HCT116 (cell line): ENCODE measurements at regions not wholly inside any gene's neighbourhood (a gene's known extent, or its start where the extent isn't known, plus 50 kb on each side); places are given as distances from the start of the nearest gene placed in this dataset.

Experiments used
- ATAC-seq: fragments of 200-7000 bp; cut with Tn5 transposase; 2 replicates; pipeline ENCODE4 v1.9.1; 2020; ENCODE audit warnings: mild to moderate bottlenecking, moderate library complexity
- BruUV-seq: library from RNA; stranded (reverse); fragments of 400-500 nt; replicated peaks from 2 replicates; lab custom pipeline; 2021; lab: Mats Ljungman, UMichigan
- CTCF ChIA-PET: fragments of 300-600 bp; sonication (Branson Sonifier 250); formaldehyde crosslinking; loops from one replicate; lab custom pipeline; 2021; ENCODE audit warnings: antibody characterized with exemption; lab: Charles Lee
- POLR2A ChIA-PET: fragments of 300-600, 350-600 bp; sonication (Branson Sonifier 250); formaldehyde crosslinking; loops from one replicate; lab custom pipeline; 2021; ENCODE audit warnings: antibody characterized with exemption; lab: Charles Lee
- RAD21 ChIA-PET, 2 experiments: fragments of 300-600 bp; sonication (Branson Sonifier 250); formaldehyde crosslinking; loops; one replicate each; lab custom pipeline; 2023; ENCODE audit warnings: low total read pairs in 2 of 2; ENCODE audit not compliant: uncharacterized antibody in 2 of 2, unreplicated experiment in 2 of 2, low non-redundant PET in 1 of 2; lab: Charles Lee
- DNase-seq: peaks from one replicate; pipeline ENCODE4 v3.0.0-alpha.2; 2010; ENCODE audit warnings: low read depth, low spot score
- H2AFZ ChIP-seq: fragments of 200-600 bp; shearing (Covaris generic), sonication (generic); 2 replicates; pipeline ENCODE4 v1.6.1; 2017; ENCODE audit warnings: low read depth, mixed run types, mixed read lengths, antibody characterized with exemption, low read length; ENCODE audit not compliant: poor library complexity, severe bottlenecking
- H3K27ac ChIP-seq: 2 replicates; pipeline ENCODE4 v1.5.1; 2012; ENCODE audit warnings: low read depth, low read length
- H3K27me3 ChIP-seq: fragments of 200-600 bp; sonication (generic); 2 replicates; pipeline ENCODE4 v1.6.1; 2016; ENCODE audit warnings: mixed run types, low read length, mixed read lengths; ENCODE audit not compliant: insufficient read depth
- H3K36me3 ChIP-seq, 2 experiments: fragments of 200-500 bp in 1 of 2; fragments of 200-600 bp in 1 of 2; sonication (Bioruptor generic) in 1 of 2; sonication (generic) in 1 of 2; 2 replicates each; pipeline versions ENCODE4 v1.5.1 to v1.6.1; 2014 to 2016; ENCODE audit warnings: low read length in 2 of 2, inconsistent platforms in 1 of 2, mixed read lengths in 1 of 2, mixed run types in 1 of 2; ENCODE audit not compliant: insufficient read depth in 2 of 2, control insufficient read depth in 1 of 2
- H3K4me1 ChIP-seq, 2 experiments: fragments of 200-600 bp in 1 of 2; sonication (generic) in 1 of 2; 2 replicates each; pipeline versions ENCODE4 v1.5.1 to v1.6.1; 2012 to 2017; ENCODE audit warnings: low read length in 2 of 2, inconsistent platforms in 1 of 2, mild to moderate bottlenecking in 1 of 2, mixed read lengths in 1 of 2, mixed run types in 1 of 2, moderate library complexity in 1 of 2; ENCODE audit not compliant: insufficient read depth in 2 of 2, control insufficient read depth in 1 of 2
- H3K4me2 ChIP-seq: fragments of 200-600 bp; sonication (generic); 2 replicates; pipeline ENCODE4 v1.6.1; 2017; ENCODE audit warnings: mixed run types, low read length, mixed read lengths
- H3K4me3 ChIP-seq, 2 experiments: fragments of 200-600 bp in 1 of 2; sonication (generic) in 1 of 2; replicated peaks in 1 of 2; 2 replicates each; pipeline ENCODE4 v1.5.1; 2011 to 2016; ENCODE audit warnings: low read length in 2 of 2, control low read depth in 1 of 2, low read depth in 1 of 2, mild to moderate bottlenecking in 1 of 2, mixed read lengths in 1 of 2, mixed run types in 1 of 2
- H3K79me2 ChIP-seq: fragments of 200-600 bp; sonication (generic); 2 replicates; pipeline ENCODE4 v1.6.1; 2017; ENCODE audit warnings: mild to moderate bottlenecking, mixed run types, low read length, moderate library complexity, mixed read lengths; ENCODE audit not compliant: insufficient read depth
- H3K9ac ChIP-seq: fragments of 200-600 bp; sonication (generic); 2 replicates; pipeline ENCODE4 v1.6.1; 2016; ENCODE audit warnings: low read length, mixed read lengths
- H3K9me2 ChIP-seq: fragments of 200-600 bp; sonication (generic), shearing (Covaris generic); 2 replicates; pipeline ENCODE4 v1.6.1; 2017; ENCODE audit warnings: mixed run types, mild to moderate bottlenecking, moderate library complexity; ENCODE audit not compliant: insufficient read depth
- H3K9me3 ChIP-seq, 2 experiments: fragments of 200-500 bp in 1 of 2; fragments of 200-600 bp in 1 of 2; sonication (Bioruptor generic) in 1 of 2; sonication (generic) in 1 of 2; 2 replicates each; pipeline ENCODE4 v1.6.1; 2014 to 2017; ENCODE audit warnings: low read length in 2 of 2, mixed read lengths in 2 of 2, inconsistent platforms in 1 of 2, low read depth in 1 of 2, mild to moderate bottlenecking in 1 of 2, mixed run types in 1 of 2, moderate library complexity in 1 of 2; ENCODE audit not compliant: control insufficient read depth in 1 of 2, insufficient read depth in 1 of 2
- H4K20me1 ChIP-seq: fragments of 200-600 bp; sonication (generic), shearing (Covaris generic); 2 replicates; pipeline ENCODE4 v1.6.1; 2017; ENCODE audit warnings: mixed run types, mild to moderate bottlenecking, moderate library complexity; ENCODE audit not compliant: insufficient read depth
- ATF3 ChIP-seq: IDR thresholded peaks from 2 replicates; pipeline ENCODE4 v1.6.1; 2012
- CBX3 ChIP-seq: IDR thresholded peaks from 2 replicates; pipeline ENCODE4 v1.6.1; 2012; ENCODE audit warnings: low read depth
- CTCF ChIP-seq, 3 experiments: fragments of 200-600 bp in 1 of 3; sonication (generic) in 1 of 3; IDR thresholded peaks in 2 of 3; conservative IDR thresholded peaks in 1 of 3; 2 replicates each; pipeline ENCODE4 v1.5.1; 2012 to 2017; ENCODE audit warnings: low read depth in 2 of 3, low read length in 2 of 3, antibody characterized with exemption in 1 of 3, borderline replicate concordance in 1 of 3, control low read depth in 1 of 3, mild to moderate bottlenecking in 1 of 3, mixed read lengths in 1 of 3, mixed run types in 1 of 3, moderate library complexity in 1 of 3; ENCODE audit not compliant: insufficient read depth in 1 of 3
- EGR1 ChIP-seq: IDR thresholded peaks from 2 replicates; pipeline ENCODE4 v1.6.1; 2012; ENCODE audit warnings: low read depth
- ELF1 ChIP-seq: IDR thresholded peaks from 2 replicates; pipeline ENCODE4 v1.6.1; 2012; ENCODE audit warnings: low read depth, borderline replicate concordance
- EZH2 ChIP-seq: fragments of 200-600 bp; sonication (generic); IDR thresholded peaks from 2 replicates; pipeline ENCODE4 v1.6.1; 2017; ENCODE audit warnings: antibody characterized with exemption, mixed run types
- EZH2phosphoT487 ChIP-seq: fragments of 200-600 bp; IDR thresholded peaks from 2 replicates; pipeline ENCODE4 v1.6.1; 2018; ENCODE audit warnings: antibody characterized with exemption, borderline replicate concordance
- FOSL1 ChIP-seq: IDR thresholded peaks from 2 replicates; pipeline ENCODE4 v1.6.1; 2012; ENCODE audit warnings: low read depth
- JUND ChIP-seq: IDR thresholded peaks from 2 replicates; pipeline ENCODE4 v1.6.1; 2012
- POLR2A ChIP-seq: IDR thresholded peaks from 2 replicates; pipeline ENCODE4 v1.7.0; 2011; ENCODE audit warnings: borderline replicate concordance; ENCODE audit not compliant: insufficient read depth, insufficient read length; ENCODE audit errors: extremely low read depth
- POLR2AphosphoS5 ChIP-seq: IDR thresholded peaks from 2 replicates; pipeline ENCODE4 v1.6.1; 2011; ENCODE audit warnings: mild to moderate bottlenecking, low read depth, low read length, moderate library complexity
- TCF7L2 ChIP-seq: IDR thresholded peaks from 2 replicates; pipeline ENCODE4 v1.7.0; 2011; ENCODE audit warnings: borderline replicate concordance, inconsistent platforms; ENCODE audit not compliant: insufficient read depth, insufficient read length; ENCODE audit errors: extremely low read depth
- ZFX ChIP-seq: fragments of 450-650 bp; IDR thresholded peaks from 2 replicates; pipeline ENCODE4 v1.6.1; 2017
- ZNF274 ChIP-seq: fragments of 200-500 bp; sonication (Bioruptor generic); IDR thresholded peaks from 2 replicates; pipeline ENCODE4 v1.6.1; 2014; ENCODE audit warnings: mild to moderate bottlenecking, low read depth, low read length, inconsistent platforms
- intact Hi-C: fragments of 100-400 bp; cut with micrococcal nuclease; formaldehyde crosslinking; loops from 2 replicates; pipeline ENCODE4 v1.10.0; 2022
- TF ChIP-seq, protein P1 (sequence below): IDR thresholded peaks from 2 replicates; pipeline ENCODE4 v1.6.1; 2012; ENCODE audit warnings: low read depth
- TF ChIP-seq, protein P2 (sequence below): IDR thresholded peaks from 2 replicates; pipeline ENCODE4 v1.6.1; 2011; ENCODE audit warnings: mild to moderate bottlenecking, low read length, moderate library complexity; ENCODE audit not compliant: insufficient replicate concordance; ENCODE audit errors: extremely low read depth

- TF ChIP-seq POLR2AphosphoS5 = no peak
Measured at GRCh38 chr1:168907053-168907452, 178.0 kb upstream of the DPT start (continued).

GRCh38 chr1:168907786-168908348 lies 178.9 kb upstream of the DPT start:
- ChIA-PET POLR2A (no interaction called here), CTCF (no interaction called here), RAD21 (no interaction called here)
- DNase-seq (no peak), ATAC-seq (no peak)
- BruUV-seq = no TSS peak
- H3K9me2 ChIP-seq = no peaks in the 10 kb centered on the region
- no peak overlapping the region for H3K4me2 ChIP-seq
- no peaks in the 10 kb centered on the region for H4K20me1 ChIP-seq
- no peak overlapping the region for H3K4me3 ChIP-seq
- peaks cover 0 to 10% of the 10 kb centered on the region in 2 experiments; a peak in 2 of 4 replicates for H3K4me1 ChIP-seq
- TF ChIP-seq FOSL1 (no peak), CTCF (IDR thresholded peaks at IDR 0.05 in 2 of 3, conservative IDR thresholded peaks at IDR 0.05 in 1 of 3; ENCODE audit: borderline replicate concordance in 1 of 3, insufficient read depth in 1 of 3, low read depth in 2 of 3, low read length in 2 of 3) (no peak), EZH2 (no peak), EGR1 (no peak), ELF1 (no peak), JUND (no peak), ATF3 (no peak), ZNF274 (no peak), POLR2AphosphoS5 (no peak), TCF7L2 (no peak), POLR2A (no peak), ZFX (no peak), EZH2phosphoT487 (no peak), CBX3 (no peak)
- TF ChIP-seq, protein P1, sequence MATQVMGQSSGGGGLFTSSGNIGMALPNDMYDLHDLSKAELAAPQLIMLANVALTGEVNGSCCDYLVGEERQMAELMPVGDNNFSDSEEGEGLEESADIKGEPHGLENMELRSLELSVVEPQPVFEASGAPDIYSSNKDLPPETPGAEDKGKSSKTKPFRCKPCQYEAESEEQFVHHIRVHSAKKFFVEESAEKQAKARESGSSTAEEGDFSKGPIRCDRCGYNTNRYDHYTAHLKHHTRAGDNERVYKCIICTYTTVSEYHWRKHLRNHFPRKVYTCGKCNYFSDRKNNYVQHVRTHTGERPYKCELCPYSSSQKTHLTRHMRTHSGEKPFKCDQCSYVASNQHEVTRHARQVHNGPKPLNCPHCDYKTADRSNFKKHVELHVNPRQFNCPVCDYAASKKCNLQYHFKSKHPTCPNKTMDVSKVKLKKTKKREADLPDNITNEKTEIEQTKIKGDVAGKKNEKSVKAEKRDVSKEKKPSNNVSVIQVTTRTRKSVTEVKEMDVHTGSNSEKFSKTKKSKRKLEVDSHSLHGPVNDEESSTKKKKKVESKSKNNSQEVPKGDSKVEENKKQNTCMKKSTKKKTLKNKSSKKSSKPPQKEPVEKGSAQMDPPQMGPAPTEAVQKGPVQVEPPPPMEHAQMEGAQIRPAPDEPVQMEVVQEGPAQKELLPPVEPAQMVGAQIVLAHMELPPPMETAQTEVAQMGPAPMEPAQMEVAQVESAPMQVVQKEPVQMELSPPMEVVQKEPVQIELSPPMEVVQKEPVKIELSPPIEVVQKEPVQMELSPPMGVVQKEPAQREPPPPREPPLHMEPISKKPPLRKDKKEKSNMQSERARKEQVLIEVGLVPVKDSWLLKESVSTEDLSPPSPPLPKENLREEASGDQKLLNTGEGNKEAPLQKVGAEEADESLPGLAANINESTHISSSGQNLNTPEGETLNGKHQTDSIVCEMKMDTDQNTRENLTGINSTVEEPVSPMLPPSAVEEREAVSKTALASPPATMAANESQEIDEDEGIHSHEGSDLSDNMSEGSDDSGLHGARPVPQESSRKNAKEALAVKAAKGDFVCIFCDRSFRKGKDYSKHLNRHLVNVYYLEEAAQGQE = no peak
- TF ChIP-seq, protein P2, sequence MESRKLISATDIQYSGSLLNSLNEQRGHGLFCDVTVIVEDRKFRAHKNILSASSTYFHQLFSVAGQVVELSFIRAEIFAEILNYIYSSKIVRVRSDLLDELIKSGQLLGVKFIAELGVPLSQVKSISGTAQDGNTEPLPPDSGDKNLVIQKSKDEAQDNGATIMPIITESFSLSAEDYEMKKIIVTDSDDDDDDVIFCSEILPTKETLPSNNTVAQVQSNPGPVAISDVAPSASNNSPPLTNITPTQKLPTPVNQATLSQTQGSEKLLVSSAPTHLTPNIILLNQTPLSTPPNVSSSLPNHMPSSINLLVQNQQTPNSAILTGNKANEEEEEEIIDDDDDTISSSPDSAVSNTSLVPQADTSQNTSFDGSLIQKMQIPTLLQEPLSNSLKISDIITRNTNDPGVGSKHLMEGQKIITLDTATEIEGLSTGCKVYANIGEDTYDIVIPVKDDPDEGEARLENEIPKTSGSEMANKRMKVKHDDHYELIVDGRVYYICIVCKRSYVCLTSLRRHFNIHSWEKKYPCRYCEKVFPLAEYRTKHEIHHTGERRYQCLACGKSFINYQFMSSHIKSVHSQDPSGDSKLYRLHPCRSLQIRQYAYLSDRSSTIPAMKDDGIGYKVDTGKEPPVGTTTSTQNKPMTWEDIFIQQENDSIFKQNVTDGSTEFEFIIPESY = no peak
- H2AFZ ChIP-seq = no peak overlapping the region
- no peaks in the 10 kb centered on the region for H3K79me2 ChIP-seq
- H3K27me3 ChIP-seq = no peaks in the 10 kb centered on the region
- H3K9ac ChIP-seq = no peak overlapping the region
- intact Hi-C loops = no loop called here
- no peaks in the 10 kb centered on the region for H3K9me3 ChIP-seq
- no peak overlapping the region for H3K27ac ChIP-seq
- no peaks in the 10 kb centered on the region for H3K36me3 ChIP-seq
